ENCODE measurements at regions not wholly inside any gene's neighbourhood (a gene's known extent, or its start where the extent isn't known, plus 50 kb on each side); places are given as distances from the start of the nearest gene placed in this dataset.

- peak in 1 of 3 donors; percentile 35 for DNase-seq
Observed at GRCh38 chr5:68379275-68380036, 163.9 kb downstream of the PIK3R1 start.

GRCh38 chr5:68380078-68380477 is 164.5 kb downstream of the PIK3R1 start:
- DNase-seq = no peak

DNA sequence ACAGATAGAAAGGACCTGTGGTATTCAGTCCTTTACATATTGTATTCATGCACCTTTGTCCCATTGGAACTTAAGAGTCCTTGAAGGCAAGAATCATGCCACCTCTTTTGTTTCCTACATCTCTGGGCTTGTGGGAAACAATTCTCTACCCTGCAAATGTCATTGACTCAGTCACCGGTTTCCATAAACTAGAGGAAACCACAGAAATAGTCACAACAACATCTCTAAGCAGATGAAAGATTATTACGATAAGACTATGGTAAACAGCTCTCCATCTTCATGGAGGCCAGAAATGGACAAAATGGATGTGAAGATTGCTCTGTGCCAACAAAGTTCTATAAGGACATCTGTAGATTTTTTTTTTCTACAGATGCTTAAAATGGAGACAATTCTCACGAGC is 165.5 kb downstream of the PIK3R1 start:
- no peak for DNase-seq

DNA sequence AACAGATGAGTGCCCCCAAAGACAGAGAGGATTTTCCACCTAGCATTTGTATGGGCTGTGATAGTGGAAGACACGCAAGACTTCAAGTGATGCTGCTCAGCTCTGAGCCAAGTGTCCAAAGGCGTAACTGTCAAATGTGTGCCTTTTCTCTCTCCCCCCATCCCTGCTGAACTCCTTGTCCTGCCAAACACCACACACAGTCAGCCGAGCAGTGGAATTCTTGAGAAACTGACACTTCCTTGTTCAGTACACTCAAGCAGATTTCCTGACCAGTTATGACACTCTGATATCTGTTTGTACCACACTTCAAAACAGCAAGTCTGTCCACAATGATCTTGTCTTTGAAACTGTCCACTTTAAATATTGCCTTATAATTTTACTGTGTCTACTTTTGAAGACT is 166.4 kb downstream of the PIK3R1 start:
- no peak for DNase-seq

DNA sequence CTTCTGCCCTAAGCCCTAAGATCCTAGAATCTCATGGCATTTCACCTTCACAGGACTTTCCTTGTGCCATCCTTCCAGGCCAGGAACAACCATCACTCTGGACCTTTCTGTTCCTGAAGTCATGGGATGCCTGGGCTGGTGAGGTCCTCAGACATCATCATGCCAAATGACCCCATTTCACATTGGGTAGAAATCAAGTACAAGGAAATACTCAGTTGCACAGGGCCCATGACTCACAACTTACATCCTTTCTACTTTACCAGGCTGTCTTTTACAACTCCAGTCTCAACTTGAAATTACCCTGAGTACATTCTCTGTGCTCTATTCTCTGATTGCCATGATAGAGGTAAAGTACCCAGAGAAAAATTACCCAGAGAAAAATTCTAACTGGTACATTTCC is 167.1 kb downstream of the PIK3R1 start:
- no peak for DNase-seq

DNA sequence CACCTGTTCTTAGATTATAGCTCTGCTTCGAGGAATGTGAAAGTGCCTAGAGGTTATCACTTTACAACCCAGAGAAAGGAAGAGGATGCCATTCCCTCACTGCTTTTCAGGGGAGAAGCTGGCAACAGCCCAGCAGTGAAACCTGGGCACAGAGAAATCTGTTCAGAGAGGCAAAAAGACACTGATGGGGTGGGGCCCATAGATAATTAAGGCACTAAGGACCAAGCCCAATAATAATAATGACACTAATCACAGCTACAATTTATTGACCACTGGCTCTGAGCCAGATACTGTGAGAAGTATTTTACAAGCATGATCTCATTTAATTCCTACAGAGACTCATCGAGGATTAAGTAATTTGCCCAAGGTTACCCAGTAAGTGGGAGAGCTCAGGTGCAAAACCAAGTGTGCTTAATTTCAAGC is 168.3 kb downstream of the PIK3R1 start:
- DNase-seq = no peak

DNA sequence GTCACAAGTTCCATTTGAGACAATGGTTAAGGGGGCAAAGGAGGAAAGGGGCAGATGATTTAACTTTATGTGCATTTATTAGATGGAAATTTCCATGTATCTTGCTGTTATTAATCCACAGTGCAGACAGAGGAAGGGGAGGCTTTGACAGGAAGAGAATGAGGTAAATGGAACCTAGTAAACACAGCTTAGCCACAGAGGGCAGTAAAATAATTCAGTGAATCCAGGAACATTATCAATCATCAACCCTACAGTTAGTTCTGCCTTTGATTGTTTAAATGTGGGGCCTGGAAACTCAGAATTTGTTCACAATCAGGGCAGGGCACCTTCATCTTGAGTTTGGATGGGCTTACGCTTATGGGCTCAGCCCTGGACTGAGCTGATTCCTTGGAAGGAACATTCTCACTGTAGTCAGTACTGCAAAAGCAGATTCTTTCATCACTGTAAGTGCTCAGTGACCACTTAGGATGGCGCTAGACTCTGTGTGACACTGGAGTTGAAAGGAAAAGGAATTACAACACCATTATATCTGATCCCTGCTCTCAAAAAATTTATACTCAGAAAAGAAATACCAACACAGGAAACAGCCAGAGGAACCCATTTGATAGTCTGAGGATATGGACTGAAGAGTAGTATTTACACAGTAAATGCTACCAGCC is 169.5 kb downstream of the PIK3R1 start:
- no peak for DNase-seq

GRCh38 chr5:68385936-68386335 is 170.4 kb downstream of the PIK3R1 start:
- DNase-seq = no peak

DNA sequence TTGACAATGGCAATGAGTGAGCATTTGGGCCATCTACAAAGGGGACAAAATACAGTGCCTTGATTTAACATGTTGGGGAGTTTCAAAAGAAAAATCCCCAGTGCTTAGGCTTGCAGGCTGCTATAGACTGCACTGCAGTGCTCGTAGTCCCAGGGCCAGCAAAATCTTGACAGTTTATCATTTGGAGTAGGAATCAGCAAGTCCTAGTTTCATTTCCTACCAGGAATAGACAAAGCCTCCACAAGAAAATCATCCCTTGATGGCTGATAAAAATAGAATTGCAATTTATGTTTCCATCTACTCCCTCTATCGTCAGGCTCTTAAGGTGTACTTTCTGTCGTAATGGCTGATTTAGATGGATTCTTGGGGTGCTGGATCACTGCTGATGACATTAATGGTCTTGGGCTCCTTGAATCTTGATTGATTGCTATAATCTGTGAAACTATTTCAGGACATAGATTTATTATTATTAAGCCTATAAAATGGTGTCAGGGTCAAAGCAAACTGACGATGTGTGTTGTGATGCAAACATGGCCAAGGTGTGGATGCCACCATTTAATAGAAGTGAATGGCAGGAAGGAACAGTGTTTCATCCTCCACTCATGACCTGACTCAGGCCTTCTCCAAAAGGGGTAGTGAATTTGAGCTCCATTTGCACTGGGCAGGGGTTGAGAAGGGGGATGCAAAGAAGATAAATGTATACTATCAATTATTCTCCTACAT is 171.7 kb downstream of the PIK3R1 start:
- DNase-seq = no peak

DNA sequence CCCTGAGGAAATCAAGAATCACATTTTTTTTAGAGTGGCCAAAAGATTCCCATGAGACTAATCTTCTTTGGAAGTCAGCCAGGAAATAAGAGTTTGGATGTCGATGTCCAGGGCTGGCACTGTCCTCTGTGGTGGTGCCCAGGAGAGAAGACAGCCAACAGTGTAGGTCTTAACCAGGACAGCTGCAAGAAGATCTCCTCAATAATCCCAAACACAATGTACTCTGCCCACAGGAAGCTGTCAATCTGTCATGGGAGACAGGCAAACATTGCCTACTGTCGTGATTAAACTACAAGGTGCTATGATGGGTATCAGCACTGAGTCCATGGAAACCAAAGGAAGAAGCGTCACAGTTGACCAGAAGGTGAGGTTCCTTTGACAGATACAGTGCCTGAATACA is 174.1 kb downstream of the PIK3R1 start:
- DNase-seq = no peak

DNA sequence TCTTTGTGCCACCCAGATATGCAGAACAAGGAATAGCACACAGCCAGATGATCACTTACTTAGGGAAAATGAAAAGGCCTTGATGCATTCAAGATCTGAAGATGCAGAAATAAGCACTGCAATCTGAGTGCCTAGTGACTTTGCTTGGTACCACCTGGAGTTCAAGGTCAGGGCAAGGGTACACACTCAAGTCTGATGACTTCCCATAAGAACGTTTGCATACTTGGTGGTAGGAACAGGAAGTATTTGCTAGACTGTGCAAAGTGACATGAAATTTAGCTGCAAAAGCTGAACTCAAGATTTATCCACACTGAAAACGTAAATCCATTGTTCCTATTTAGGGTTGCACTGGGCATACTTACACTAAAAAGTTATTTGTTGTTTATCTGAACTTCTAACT is 177.1 kb downstream of the PIK3R1 start:
- DNase-seq = no peak

- DNase-seq = no peak
Observed at GRCh38 chr5:68395302-68395701, 179.7 kb downstream of the PIK3R1 start.

DNA sequence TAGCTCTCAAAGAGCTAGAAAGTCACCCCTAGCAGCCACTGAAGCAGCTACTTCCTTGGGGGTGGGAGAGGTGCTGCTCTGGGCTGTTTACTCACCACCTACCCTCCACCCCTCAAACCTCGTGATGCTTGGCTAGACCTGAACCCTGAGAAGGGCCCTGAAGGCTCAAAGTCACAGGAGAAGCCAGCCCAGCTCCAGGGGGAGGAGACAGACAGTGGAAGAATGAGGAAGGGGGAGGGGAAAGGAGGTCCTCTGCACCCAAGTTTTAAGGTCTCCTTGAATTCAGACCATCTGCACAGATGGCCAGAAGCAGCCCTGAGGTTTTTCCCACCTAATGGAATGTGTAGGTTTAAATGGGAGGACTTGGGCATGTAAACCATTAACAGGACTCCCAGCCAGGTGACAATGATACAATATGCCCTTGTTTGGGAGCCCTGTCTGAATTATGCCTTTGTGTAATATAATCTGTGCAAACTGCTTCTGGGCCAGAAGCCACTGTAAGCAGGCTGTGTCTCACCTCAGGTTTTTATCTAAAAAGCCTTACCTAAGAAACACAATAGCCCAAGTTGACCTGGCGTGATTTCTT is 180.5 kb downstream of the PIK3R1 start:
- DNase-seq = no peak

DNA sequence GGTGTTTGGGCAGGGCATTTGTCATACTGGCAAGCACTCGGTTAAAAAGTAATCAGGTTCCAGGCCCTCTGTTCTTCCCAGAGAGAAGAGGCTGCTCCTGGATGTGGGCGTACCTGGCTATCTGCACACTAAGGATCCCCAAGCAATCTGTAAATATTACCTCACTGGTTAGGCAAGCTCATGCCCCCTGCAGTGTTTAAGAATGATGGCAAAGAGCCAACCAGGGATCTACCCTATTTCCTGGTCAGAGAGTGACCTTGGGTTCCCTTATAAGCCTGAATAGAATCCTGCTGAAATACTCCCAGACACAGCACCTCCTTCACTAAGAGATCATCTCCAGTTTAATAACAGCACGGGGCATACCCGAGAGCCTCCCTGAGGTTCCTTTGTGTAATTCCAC is 181.2 kb downstream of the PIK3R1 start:
- no peak for DNase-seq

GRCh38 chr5:68398146-68398812 is 182.7 kb downstream of the PIK3R1 start:
- DNase-seq = no peak

DNA sequence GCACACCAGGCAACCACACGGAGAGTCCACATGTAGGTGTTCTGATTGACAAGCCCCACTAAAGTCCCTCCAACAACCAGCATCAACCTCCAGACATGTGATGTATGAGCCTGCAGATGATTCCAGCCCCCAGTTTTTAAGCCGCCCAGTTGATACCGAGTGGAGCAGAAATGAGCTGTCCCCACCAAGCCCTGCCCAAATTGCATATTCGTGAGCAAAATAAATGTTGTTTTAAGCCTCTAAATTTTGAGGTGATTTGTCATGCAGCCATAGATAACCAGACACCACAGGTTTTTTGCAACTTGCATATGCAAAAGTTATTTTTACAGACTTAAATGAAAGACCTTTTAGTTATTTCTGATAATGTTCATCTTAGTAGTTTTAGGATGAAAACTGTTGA is 187.7 kb downstream of the PIK3R1 start:
- no peak for DNase-seq

DNA sequence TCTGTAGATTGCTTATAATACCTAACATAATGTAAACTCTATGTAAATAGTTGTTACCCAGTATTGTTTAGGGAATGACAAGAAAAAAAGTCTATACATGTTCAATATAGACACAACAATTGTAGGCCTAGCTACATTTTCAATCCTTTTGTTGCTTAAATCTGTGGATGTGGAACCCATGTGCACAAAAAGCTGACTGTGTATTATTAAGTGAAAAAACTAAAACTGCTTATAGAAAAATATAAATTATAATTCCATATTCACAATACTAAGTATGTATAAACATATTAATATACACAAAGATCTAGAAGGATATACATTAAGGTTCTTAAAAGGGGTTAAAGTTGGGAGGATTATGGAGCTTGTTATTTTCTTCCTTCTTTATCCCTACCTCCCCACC is 188.7 kb downstream of the PIK3R1 start:
- DNase-seq = no peak

- no peak for DNase-seq
Observed at GRCh38 chr5:68405026-68405684, 189.6 kb downstream of the PIK3R1 start.

DNA sequence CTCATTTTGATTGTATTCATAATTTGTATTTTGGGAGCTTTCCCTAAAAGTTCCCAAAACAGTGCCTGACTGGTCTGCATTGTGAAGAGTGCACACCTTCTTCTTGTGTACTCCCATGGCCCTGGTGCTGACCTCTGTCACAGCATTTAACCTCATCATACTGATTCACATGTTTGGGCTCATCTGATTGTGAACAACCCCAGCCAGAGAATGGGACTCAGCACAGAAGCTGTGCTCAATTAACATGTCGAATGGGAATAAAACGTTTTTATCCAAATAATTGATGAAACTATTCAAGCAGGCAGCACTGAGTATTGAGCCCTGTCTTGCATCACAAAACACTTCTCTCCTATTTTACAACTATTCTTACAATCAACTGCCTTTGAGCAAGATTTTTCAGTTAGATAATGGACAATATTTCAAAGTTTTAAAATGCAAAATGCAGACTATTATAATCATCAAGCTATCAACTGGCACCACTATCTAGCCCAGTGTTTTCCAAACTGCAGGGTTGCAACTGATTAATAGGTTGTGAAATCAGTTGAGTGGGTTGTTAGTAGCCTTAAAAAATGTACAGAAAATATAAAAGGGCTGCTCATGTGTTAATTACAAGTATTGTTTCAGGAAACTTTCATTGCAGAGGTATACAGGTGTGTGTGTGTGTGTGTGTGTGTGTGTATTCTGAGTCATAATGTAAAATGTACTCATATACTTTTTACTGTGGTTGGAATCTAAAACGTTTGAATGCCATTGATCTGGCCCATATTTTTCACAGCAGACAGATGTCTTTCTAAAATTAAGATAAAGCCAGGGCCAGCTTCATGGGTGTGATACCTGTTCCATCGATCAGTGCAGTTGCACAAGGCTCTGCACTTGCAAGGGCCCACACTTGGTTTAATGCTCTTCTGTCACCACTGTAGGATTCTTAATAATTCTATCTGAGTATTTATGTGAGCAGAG is 190.5 kb downstream of the PIK3R1 start:
- DNase-seq = no peak

DNA sequence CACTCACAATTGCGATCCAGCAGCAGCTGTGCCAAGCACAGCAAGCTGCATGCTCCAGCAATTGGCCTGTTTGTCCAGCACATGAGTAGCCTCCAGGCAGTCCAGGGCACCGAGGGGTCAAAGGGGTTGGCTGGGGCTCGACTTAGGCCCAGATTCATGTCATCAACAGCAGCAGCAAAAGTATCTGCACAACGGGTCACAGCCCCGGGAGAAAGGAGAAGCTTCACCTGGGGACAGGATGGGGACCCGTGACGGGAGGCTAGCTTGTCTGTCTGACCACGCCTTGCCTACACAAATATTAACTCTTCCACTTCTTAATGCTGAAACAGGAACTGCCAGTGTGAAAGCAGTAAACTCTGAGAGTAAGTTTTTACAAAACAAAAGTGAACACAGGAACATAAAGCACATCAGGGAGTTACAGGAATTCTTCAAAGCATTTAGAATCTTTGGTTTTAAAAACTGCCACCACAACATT is 191.2 kb downstream of the PIK3R1 start:
- DNase-seq = peak in 1 of 3 donors; percentile 25

All from muscle of back (tissue), 3 donors.